DOHH2 (cell line): ENCODE measurements at regions not wholly inside any gene's neighbourhood (a gene's known extent, or its start where the extent isn't known, plus 50 kb on each side); places are given as distances from the start of the nearest gene placed in this dataset.

Experiments
- H3F3A ChIP-seq: fragments of 200-600 bp; sonication (generic), shearing (Covaris generic); 2 replicates; pipeline ENCODE4 v1.6.0; 2016; ENCODE audit warnings: antibody characterized with exemption, mild to moderate bottlenecking; ENCODE audit not compliant: control insufficient read depth, insufficient read depth
- H3K27ac ChIP-seq: fragments of 200-600 bp; sonication (generic); 2 replicates; pipeline ENCODE4 v1.5.1; 2014; ENCODE audit warnings: low read depth, mild to moderate bottlenecking, low read length, moderate library complexity
- H3K27me3 ChIP-seq: fragments of 200-600 bp; sonication (generic); 2 replicates; pipeline ENCODE4 v1.6.1; 2014; ENCODE audit warnings: mild to moderate bottlenecking, low read length, mixed read lengths; ENCODE audit not compliant: control insufficient read depth
- H3K36me3 ChIP-seq: fragments of 200-600 bp; sonication (generic); 2 replicates; pipeline ENCODE4 v1.6.1; 2014; ENCODE audit warnings: mild to moderate bottlenecking, low read length, moderate library complexity, mixed read lengths; ENCODE audit not compliant: control insufficient read depth
- H3K4me1 ChIP-seq: fragments of 200-600 bp; sonication (generic); 2 replicates; pipeline ENCODE4 v1.6.1; 2014; ENCODE audit warnings: mild to moderate bottlenecking, low read length, mixed read lengths; ENCODE audit not compliant: control insufficient read depth
- H3K4me2 ChIP-seq: fragments of 200-600 bp; sonication (generic); 2 replicates; pipeline ENCODE4 v1.6.0; 2014; ENCODE audit warnings: mild to moderate bottlenecking, low read length, moderate library complexity
- H3K4me3 ChIP-seq: fragments of 200-600 bp; sonication (generic); 2 replicates; pipeline ENCODE4 v1.5.1; 2014; ENCODE audit warnings: mild to moderate bottlenecking, low read length, mixed read lengths
- H3K79me2 ChIP-seq: fragments of 200-600 bp; sonication (generic); 2 replicates; pipeline ENCODE4 v1.6.1; 2014; ENCODE audit warnings: mild to moderate bottlenecking, low read length, mixed read lengths; ENCODE audit not compliant: control insufficient read depth
- H3K9me2 ChIP-seq: fragments of 200-600 bp; sonication (generic); replicated peaks from 2 replicates; pipeline ENCODE4 v1.6.1; 2014; ENCODE audit warnings: mild to moderate bottlenecking, low read length, mixed read lengths; ENCODE audit not compliant: control insufficient read depth
- H3K9me3 ChIP-seq: fragments of 200-600 bp; sonication (generic); 2 replicates; pipeline ENCODE4 v1.6.1; 2014; ENCODE audit warnings: antibody characterized with exemption, low read length, mixed read lengths; ENCODE audit not compliant: control insufficient read depth, insufficient read depth
- H4K20me1 ChIP-seq: fragments of 200-600 bp; sonication (generic); 2 replicates; pipeline ENCODE4 v1.6.0; 2014; ENCODE audit warnings: low read depth, mild to moderate bottlenecking, antibody characterized with exemption, low read length, moderate library complexity; ENCODE audit not compliant: control insufficient read depth, insufficient read depth
- CTCF ChIP-seq: fragments of 200-600 bp; sonication (generic); IDR thresholded peaks from one replicate; pipeline ENCODE4 v1.5.1; 2014; ENCODE audit warnings: antibody characterized with exemption, mild to moderate bottlenecking, low read depth, low read length; ENCODE audit not compliant: poor library complexity, severe bottlenecking
- EZH2phosphoT487 ChIP-seq: fragments of 200-600 bp; sonication (generic); IDR thresholded peaks from 2 replicates; pipeline ENCODE4 v1.6.1; 2017; ENCODE audit warnings: borderline replicate concordance, mild to moderate bottlenecking, antibody characterized with exemption, low read length, moderate library complexity, mixed read lengths

GRCh38 chr21:24890021-24890420 lies 717.3 kb downstream of the MRPL39 start:
- no peaks in the 10 kb centered on the region for H3K4me1 ChIP-seq
- no peaks in the 10 kb centered on the region for H3K9me2 ChIP-seq
- no peaks in the 10 kb centered on the region for H3K27me3 ChIP-seq
- no peaks in the 10 kb centered on the region for H4K20me1 ChIP-seq
- H3K9me3 ChIP-seq, result no peaks in the 10 kb centered on the region
- no peaks in the 10 kb centered on the region for H3F3A ChIP-seq
- no peak overlapping the region for H3K27ac ChIP-seq
- H3K36me3 ChIP-seq, result no peaks in the 10 kb centered on the region
- no peaks in the 10 kb centered on the region for H3K79me2 ChIP-seq
- no peak overlapping the region for H3K4me3 ChIP-seq
- TF ChIP-seq CTCF, result no peak
- TF ChIP-seq EZH2phosphoT487, result no peak
- H3K4me2 ChIP-seq, result no peak overlapping the region

- Histone ChIP-seq H3F3A (no peaks in the 10 kb centered on the region), H3K9me3 (no peaks in the 10 kb centered on the region), H3K4me2 (no peak overlapping the region), H4K20me1 (no peaks in the 10 kb centered on the region), H3K27me3 (no peaks in the 10 kb centered on the region), H3K9me2 (no peaks in the 10 kb centered on the region), H3K4me3 (no peak overlapping the region), H3K4me1 (no peaks in the 10 kb centered on the region), H3K79me2 (no peaks in the 10 kb centered on the region), H3K36me3 (no peaks in the 10 kb centered on the region), H3K27ac (no peak overlapping the region)
- TF ChIP-seq CTCF (no peak), EZH2phosphoT487 (no peak)
These were observed 725.8 kb downstream of the MRPL39 start for GRCh38 chr21:24881506-24881905.

GRCh38 chr21:24870633-24871032 lies 736.6 kb downstream of the MRPL39 start:
- H3K9me2 ChIP-seq, result no peaks in the 10 kb centered on the region
- TF ChIP-seq EZH2phosphoT487, result no peak
- no peak for TF ChIP-seq CTCF
- H3K4me1 ChIP-seq, result no peaks in the 10 kb centered on the region
- no peak overlapping the region for H3K4me3 ChIP-seq
- no peak overlapping the region for H3K27ac ChIP-seq
- no peaks in the 10 kb centered on the region for H3K27me3 ChIP-seq
- H3K4me2 ChIP-seq, result no peak overlapping the region
- H3K79me2 ChIP-seq, result no peaks in the 10 kb centered on the region
- no peaks in the 10 kb centered on the region for H3K9me3 ChIP-seq
- H4K20me1 ChIP-seq, result no peaks in the 10 kb centered on the region
- no peaks in the 10 kb centered on the region for H3F3A ChIP-seq
- no peaks in the 10 kb centered on the region for H3K36me3 ChIP-seq

GRCh38 chr21:24869862-24870261 lies 737.4 kb downstream of the MRPL39 start:
- Histone ChIP-seq H3K27me3 (no peaks in the 10 kb centered on the region), H3K27ac (no peak overlapping the region), H3F3A (no peaks in the 10 kb centered on the region), H3K4me3 (no peak overlapping the region), H3K4me1 (no peaks in the 10 kb centered on the region), H4K20me1 (no peaks in the 10 kb centered on the region), H3K36me3 (no peaks in the 10 kb centered on the region), H3K9me3 (no peaks in the 10 kb centered on the region), H3K79me2 (no peaks in the 10 kb centered on the region), H3K4me2 (no peak overlapping the region), H3K9me2 (no peaks in the 10 kb centered on the region)
- TF ChIP-seq EZH2phosphoT487 (no peak), CTCF (no peak)
